ENCODE measurements at regions not wholly inside any gene's neighbourhood (a gene's known extent, or its start where the extent isn't known, plus 50 kb on each side); places are given as distances from the start of the nearest gene placed in this dataset.

DNA sequence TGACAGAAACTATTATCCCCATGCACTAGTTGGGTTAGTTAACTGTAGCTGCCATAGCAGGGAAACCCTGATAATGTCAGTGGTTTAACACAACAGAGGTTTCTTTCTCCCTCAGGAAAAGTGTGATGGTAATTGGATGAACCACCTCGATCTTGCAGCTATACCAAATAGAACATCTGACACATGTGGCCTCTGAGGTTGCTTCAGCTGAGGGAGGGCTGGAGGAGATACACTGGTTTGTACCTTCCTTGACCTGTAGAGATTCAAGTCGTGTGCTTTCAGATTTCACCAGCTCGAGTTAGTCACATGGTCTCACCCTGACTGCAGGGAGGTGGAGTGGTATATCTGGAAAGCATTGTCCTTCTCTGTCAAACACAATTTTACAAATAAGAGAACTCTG is 147.2 kb upstream of the SFRP2 start:
- TF ChIP-seq POLR2A (IDR thresholded peaks at IDR 0.05) (no peak), CTCF (IDR thresholded peaks at IDR 0.05) (no peak)

All from testis (tissue), 2 donors.